Heart left ventricle (tissue), 16 donors: ENCODE measurements at regions not wholly inside any gene's neighbourhood (a gene's known extent, or its start where the extent isn't known, plus 50 kb on each side); places are given as distances from the start of the nearest gene placed in this dataset.

Source experiments
- ATAC-seq, 4 donors: fragments of 200-7000 bp; cut with Tn5 transposase; one replicate each; pipeline ENCODE4 v1.9.1; 2020 to 2022; ENCODE audit warnings: moderate library complexity in 4 of 4, mild to moderate bottlenecking in 3 of 4, moderate number of reproducible peaks in 1 of 4
- DNase-seq, 5 donors: peaks; one replicate each; pipeline ENCODE4 v3.0.0-alpha.2; 2020
- H3K27ac ChIP-seq, 12 donors: fragments of 200-600 bp; sonication (generic) in 4 of 12; one replicate each; pipeline versions ENCODE4 v1.5.0 to v1.8.0; 2016 to 2022; ENCODE audit warnings: mild to moderate bottlenecking in 2 of 12
- H3K27me3 ChIP-seq, 9 donors: fragments of 200-600 bp; sonication (generic) in 2 of 9; one replicate each; pipeline versions ENCODE4 v1.5.1 to v1.8.0; 2016 to 2022; ENCODE audit warnings: mild to moderate bottlenecking in 3 of 9
- H3K36me3 ChIP-seq, 9 donors: fragments of 200-600 bp; sonication (generic) in 2 of 9; one replicate each; pipeline versions ENCODE4 v1.5.0 to v1.8.0; 2018 to 2022; ENCODE audit warnings: mild to moderate bottlenecking in 2 of 9
- H3K4me1 ChIP-seq, 12 donors: fragments of 200-600 bp; sonication (generic) in 4 of 12; one replicate each; pipeline versions ENCODE4 v1.5.0 to v1.8.0; 2016 to 2022; ENCODE audit warnings: mild to moderate bottlenecking in 3 of 12
- H3K4me3 ChIP-seq, 12 donors: fragments of 200-600 bp; sonication (generic) in 4 of 12; one replicate each; pipeline versions ENCODE4 v1.5.0 to v1.8.0; 2017 to 2022; ENCODE audit warnings: mild to moderate bottlenecking in 9 of 12, moderate library complexity in 4 of 12
- H3K9me3 ChIP-seq, 12 donors: fragments of 200-600 bp; sonication (generic) in 4 of 12; one replicate each; pipeline versions ENCODE4 v1.5.0 to v1.8.0; 2016 to 2022; ENCODE audit warnings: mild to moderate bottlenecking in 1 of 12
- CTCF ChIP-seq, 12 donors: fragments of 200-600 bp; sonication (generic) in 4 of 12; IDR thresholded peaks; one replicate each; pipeline versions ENCODE4 v1.5.0 to v1.8.0; 2018 to 2022; ENCODE audit warnings: antibody characterized with exemption in 12 of 12, mild to moderate bottlenecking in 5 of 12
- POLR2A ChIP-seq, 2 donors: fragments of 450-650 bp; IDR thresholded peaks; one replicate each; pipeline ENCODE4 v1.6.1; 2017; ENCODE audit warnings: antibody characterized with exemption in 2 of 2, mild to moderate bottlenecking in 2 of 2, moderate library complexity in 2 of 2
- WGBS, 4 donors: extraction: QIAGEN DNeasy Blood & Tissue Kit in 2 of 4; methylation state at CpG; one replicate each; pipeline versions ENCODE4 v1.1.5 to v1.1.7; 2013 to 2018; 5-methylcytosine and 5-hydroxymethylcytosine counted together
- intact Hi-C, 10 donors: fragments of 100-400 bp; cut with DNase I; formaldehyde crosslinking; loops; one replicate each; pipeline versions ENCODE4 v1.11.1 to v1.14.2; 2022
- donor health status: ischemic (EF 13 %, LVEDD 7.1; RV severe dilation, severe dysfunction).
- donor health status: healthy with polysubstance abuse.
- donor health status: DM: no; HTN: yes; CAD: no.
- donor health status: DM: no; HTN: no; CAD: no.
- donor health status: ischemic (EF 25% LVEDD 6.9; RV normal size, moderate dysfunction).
- donor health status: ischemic (EF 25% LVEDD 5.7; RV mildly dilated, moderate dysfunction).
- donor health status: healthy.
- donor health status: DM: yes; HTN: yes; CAD: no.
- donor health status: ischemic (EF 35%, LVEDD 5.7; RV mildly dilated, moderate dysfunction).
- donor health status: nonischemic (EF 11% LVEDD 7.7; RV severe dilation, severe dysfunction).
- donor health status: DM: yes; HTN: yes; CAD: no.
- donor health status: PGD.
- donor health status: ischemic (EF 29% LVEDD 5.4; RV normal size, mild dysfunction).
- donor health status: nonischemic (EF 23%, LVEDD 6.1; RV moderate dilation, normal function).

GRCh38 chr6:133033263-133033662 lies 207.9 kb upstream of the EYA4 start:
- no peaks in the 10 kb centered on the region for H3K27me3 ChIP-seq
- intact Hi-C loops: loop anchor here in 2 of 10 donors (10.0 kb wide), 1 partner anchor 58 kb away; no protein-coding TSS in a partner anchor
- ATAC-seq (no peak), DNase-seq (no peak)
- no peak overlapping the region for H3K4me3 ChIP-seq
- TF ChIP-seq CTCF (IDR thresholded peaks at IDR 0.05) (no peak), POLR2A (IDR thresholded peaks at IDR 0.05) (no peak)
- no peaks in the 10 kb centered on the region for H3K4me1 ChIP-seq
- peaks cover 0 to 7% (median 0%) of the 10 kb centered on the region in 12 donors for H3K9me3 ChIP-seq
- H3K36me3 ChIP-seq: no peaks in the 10 kb centered on the region
- 89 to 94% (median 92%) methylated on average over 4 of the region's 4 CpGs for WGBS, 4 donors
- no peak overlapping the region for H3K27ac ChIP-seq

GRCh38 chr6:133034509-133035206 lies 206.5 kb upstream of the EYA4 start:
- TF ChIP-seq CTCF (IDR thresholded peaks at IDR 0.05): no peak
- no peak for TF ChIP-seq POLR2A (IDR thresholded peaks at IDR 0.05)
- intact Hi-C loops: loop anchor here in 2 of 10 donors (10.0 kb wide), 1 partner anchor 60 kb away; no protein-coding TSS in a partner anchor
- H3K4me1 ChIP-seq: no peaks in the 10 kb centered on the region
- DNase-seq (no peak), ATAC-seq (no peak)
- WGBS, 4 donors: 83 to 87% (median 83%) methylated on average over 8 of the region's 8 CpGs
- no peaks in the 10 kb centered on the region for H3K27me3 ChIP-seq
- no peaks in the 10 kb centered on the region for H3K36me3 ChIP-seq
- H3K9me3 ChIP-seq: no peaks in the 10 kb centered on the region
- no peak overlapping the region for H3K4me3 ChIP-seq
- no peak overlapping the region for H3K27ac ChIP-seq

- DNase-seq (no peak), ATAC-seq (peak in 1 of 4 donors; percentile 20)
- Histone ChIP-seq H3K4me3 (no peak overlapping the region), H3K4me1 (peaks cover 0 to 11% (median 0%) of the 10 kb centered on the region in 12 donors), H3K27me3 (no peaks in the 10 kb centered on the region), H3K27ac (peak overlapping the region in 6 of 12 donors; percentile 9 to 71 (median 30)), H3K9me3 (no peaks in the 10 kb centered on the region), H3K36me3 (no peaks in the 10 kb centered on the region)
- 67 to 85% (median 77%) methylated on average over 3 of the region's 3 CpGs for WGBS, 4 donors
- TF ChIP-seq POLR2A (IDR thresholded peaks at IDR 0.05) (no peak), CTCF (IDR thresholded peaks at IDR 0.05) (peak in 9 of 12 donors; percentile 12 to 48 (median 35))
- intact Hi-C loops: loop anchor here in 1 of 10 donors (5.0 kb wide), 1 partner anchor 68 kb away; no protein-coding TSS in a partner anchor
Observed at GRCh38 chr6:133040094-133040802, 200.9 kb upstream of the EYA4 start.

GRCh38 chr6:133040803-133041419 lies 200.2 kb upstream of the EYA4 start:
- H3K27me3 ChIP-seq: no peaks in the 10 kb centered on the region
- 59 to 74% (median 63%) methylated on average over 2 of the region's 2 CpGs for WGBS, 4 donors
- H3K4me1 ChIP-seq: peaks cover 0 to 13% (median 0%) of the 10 kb centered on the region in 12 donors
- no peak for TF ChIP-seq CTCF (IDR thresholded peaks at IDR 0.05)
- TF ChIP-seq POLR2A (IDR thresholded peaks at IDR 0.05): no peak
- DNase-seq: peak in 4 of 5 donors; percentile 33 to 48 (median 38)
- intact Hi-C loops: loop anchor here in 1 of 10 donors (5.0 kb wide), 1 partner anchor 69 kb away; no protein-coding TSS in a partner anchor
- no peak overlapping the region for H3K4me3 ChIP-seq
- H3K9me3 ChIP-seq: no peaks in the 10 kb centered on the region
- H3K27ac ChIP-seq: peak overlapping the region in 7 of 12 donors; percentile 9 to 71 (median 25)
- H3K36me3 ChIP-seq: no peaks in the 10 kb centered on the region
- ATAC-seq: peak; percentile 76 to 93 (median 84)
